Stimulated activated CD4-positive, alpha-beta T cell treated with anti-CD3 and anti-CD28 coated beads, Interleukin-4, amount 100 ng/mL, for 48 hours (primary cell): ENCODE measurements at regions not wholly inside any gene's neighbourhood (a gene's known extent, or its start where the extent isn't known, plus 50 kb on each side); places are given as distances from the start of the nearest gene placed in this dataset.

Source experiments
- DNase-seq, 2 donors: peaks; one replicate each; pipeline ENCODE4 v3.0.0-alpha.2; 2020; ENCODE audit warnings: low read depth in 2 of 2

DNA sequence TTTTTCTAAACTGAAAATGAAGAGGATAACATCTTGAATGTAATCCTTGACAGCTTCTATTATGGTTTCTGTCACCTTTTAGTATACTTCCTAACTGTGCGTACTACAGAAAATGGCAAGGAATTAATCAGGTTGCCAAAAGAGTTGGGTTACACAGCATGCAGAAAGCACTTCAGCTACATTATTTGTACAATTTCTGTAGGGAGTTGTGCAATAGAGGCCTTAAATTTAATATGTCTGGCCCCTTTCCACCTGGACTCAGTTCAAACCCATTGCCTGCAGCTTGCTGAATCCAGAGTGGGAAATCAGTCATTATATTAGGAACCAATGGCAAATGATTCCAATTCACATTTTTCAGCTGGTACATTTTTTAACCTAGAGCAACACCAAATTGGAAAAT, 549.7 kb downstream of the CSNK1G3 start:
- DNase-seq, result no peak

DNA sequence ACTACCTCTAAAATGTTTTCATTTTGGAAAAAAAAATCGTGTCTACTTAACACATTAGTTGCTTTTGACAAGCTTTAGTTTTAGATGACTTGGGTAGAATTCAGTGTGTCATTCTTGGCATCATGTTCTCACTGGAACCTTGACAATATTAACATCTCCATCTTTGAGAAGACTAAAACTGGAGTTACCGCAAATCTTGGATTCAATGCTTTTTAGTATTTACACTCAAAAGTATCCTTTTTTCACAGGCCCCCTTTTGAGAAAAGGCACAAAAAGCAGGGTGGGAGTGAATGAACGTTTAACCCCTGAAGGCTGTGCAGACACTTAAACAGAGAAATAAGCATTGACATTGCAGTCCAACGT, 549.1 kb downstream of the CSNK1G3 start:
- no peak for DNase-seq

DNA sequence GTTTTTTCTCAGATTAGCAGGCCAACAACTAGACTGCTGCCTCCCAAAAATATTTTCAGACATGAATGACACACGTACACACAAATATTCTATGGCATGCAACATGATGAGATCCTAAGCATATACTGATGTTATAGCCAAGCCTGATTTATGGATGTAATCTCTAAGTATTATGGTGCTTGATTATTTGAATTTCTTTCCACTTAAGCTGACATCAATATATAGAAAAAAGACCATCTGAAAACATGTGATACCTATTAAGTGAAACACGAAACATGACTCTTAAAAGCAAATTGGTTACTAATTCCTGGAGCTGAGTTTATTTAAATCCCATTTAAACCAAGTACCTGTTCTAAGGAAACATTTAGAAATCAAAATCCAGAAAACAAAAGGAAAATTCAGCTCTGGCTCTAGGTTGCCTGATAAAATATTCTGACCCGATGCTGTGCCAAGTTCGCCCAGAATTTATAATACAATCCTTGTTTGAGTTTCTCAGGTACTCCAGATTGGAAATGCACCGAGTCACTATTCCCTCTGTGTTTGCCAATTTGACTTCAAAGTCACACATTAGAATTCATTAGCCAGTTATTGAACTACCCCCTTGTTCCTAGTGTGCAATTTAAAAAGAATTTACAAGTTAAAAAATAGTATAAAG, 548.6 kb downstream of the CSNK1G3 start:
- no peak for DNase-seq

DNA sequence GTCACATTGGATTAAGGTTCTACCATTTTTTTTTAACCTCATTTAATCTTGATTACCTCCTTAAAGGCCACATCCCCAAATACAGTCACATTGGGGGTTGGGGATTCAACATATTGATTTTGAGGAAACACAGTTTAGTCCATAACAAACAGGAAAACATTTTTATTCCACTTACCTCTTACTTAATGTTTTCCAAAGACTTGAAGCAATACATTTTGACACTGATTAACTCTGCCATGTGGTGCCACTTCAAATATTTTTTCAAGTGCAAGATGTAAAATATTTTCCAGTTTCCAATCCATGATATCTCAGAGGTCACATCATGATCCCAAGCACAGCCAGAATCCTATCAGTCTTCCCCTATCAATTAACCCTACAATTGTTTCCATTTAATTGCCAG, 548.0 kb downstream of the CSNK1G3 start:
- DNase-seq, result no peak

DNA sequence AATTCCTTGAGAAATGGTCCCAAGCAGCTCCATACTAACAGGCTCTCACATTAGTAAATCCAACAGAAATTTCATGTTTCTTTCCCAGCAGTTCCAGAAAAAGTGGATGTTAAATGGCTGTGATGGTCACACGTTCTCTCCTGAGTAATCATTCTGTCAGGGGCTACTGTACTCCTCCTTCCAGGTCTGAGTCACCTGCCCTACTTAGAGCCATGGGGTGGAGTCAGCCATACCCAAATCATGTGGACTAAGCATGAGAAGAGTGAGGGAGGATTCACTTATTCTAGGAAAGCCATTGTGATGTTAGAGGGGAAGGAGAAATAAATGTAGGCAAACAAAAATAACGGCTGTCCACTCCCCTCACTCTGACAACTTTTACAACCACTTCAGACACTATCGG, 547.2 kb downstream of the CSNK1G3 start:
- DNase-seq, result no peak

DNA sequence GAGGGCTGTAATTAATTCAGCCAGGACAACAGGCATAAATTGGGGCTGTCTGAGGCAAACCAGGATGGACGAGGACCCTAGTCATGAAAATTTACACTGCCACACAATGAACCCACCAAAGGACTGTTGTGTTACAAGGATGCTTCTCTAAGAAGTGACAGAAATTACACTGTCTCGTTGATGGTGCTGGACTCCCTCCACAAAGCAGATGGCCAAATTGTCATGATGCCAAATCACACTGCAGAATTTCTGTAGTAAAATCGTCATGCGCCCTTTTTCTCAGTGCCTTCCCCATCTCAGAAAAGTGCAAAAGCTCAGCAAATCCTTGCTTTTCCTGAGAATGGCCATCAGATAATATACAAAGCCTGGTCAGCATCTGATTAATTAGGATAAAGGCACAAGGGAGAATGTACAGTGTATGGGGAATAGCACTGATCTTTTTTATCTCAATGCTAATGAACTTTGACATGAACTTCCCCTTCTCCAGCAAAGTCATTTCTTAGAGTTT, 545.8 kb downstream of the CSNK1G3 start:
- no peak for DNase-seq

DNA sequence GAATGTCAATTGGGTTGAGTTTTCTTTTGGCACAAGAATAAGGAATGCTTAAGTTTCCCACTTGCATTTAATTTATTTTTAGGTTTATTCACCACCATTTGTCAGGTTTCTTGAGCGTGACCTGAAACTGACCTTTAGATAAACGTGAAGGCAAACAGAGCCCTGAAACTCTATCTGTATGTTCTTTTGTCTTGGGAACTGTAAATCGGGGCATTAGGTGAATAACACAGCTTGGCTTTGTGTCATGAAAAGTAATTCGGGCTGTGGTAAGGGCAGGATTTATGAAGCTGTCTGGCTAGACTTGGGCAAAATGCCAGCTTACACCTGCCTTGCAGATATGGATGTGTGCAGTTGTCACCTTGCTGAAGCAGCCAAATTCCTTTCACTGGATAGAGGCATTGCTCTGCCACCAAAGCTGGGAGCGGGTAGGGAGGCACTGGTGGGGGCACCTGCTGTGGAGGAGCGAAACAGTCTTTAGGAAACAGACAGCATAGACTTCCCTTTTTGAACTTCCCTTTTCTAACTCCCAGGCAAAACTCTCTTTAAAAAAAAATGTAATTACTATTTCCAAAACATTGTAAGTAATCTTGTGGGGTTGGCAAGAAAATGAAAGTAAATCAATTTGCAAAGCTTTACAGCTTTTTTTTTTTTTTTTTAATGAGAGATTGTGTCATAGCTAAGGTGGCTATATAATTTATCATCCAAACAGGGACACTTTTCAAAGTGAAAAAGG, 545.2 kb downstream of the CSNK1G3 start:
- no peak for DNase-seq

DNA sequence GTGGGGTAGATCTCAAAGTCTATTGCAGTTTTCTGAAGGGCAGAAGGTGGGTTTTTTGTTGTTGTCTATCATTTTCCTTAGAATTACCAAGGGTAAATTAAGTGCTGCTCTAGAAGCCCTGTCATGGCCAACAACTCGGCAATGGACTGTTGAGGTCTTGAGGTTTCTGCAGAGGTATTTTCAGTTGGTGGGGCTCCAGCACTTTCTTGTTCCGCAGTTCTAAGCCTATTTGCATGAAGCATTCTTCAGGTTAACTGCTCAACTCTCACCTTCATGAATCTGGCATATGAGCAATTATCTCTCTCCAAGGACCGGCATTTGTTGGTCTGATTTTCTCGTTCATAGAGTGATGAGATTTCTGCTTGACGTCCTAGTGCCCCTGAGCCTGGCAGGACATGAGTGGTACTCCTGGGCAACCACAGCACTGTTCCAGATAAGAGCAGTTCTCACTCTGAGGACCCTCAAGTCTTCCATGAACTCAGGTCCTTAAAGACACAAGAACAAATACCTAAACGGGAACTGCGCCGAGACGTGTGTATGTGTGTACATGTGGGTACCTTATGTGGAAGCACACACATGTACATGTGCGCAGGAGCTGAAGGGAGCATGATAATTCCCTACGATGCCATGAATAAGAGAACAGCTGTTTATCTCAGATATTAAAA, 544.5 kb downstream of the CSNK1G3 start:
- no peak for DNase-seq

DNA sequence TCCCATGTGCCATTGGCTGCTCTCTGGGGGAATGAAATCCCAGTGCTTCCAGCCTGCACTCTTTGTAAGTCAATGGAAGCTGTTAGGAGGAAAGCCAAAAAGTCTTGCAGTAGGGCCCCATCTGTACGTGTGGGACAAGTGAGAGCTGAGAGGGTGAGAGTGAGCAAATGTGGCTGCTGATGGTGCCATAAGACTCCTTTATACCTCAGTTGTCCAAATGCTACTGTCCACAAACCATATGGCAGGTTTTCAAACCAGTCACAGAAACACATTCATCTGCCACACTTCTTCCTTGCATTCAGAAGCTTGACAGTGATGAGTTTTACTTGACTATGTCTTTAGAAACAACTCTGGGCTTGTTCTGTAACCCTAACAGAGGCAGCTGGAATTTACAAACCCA, 543.8 kb downstream of the CSNK1G3 start:
- DNase-seq, result no peak

DNA sequence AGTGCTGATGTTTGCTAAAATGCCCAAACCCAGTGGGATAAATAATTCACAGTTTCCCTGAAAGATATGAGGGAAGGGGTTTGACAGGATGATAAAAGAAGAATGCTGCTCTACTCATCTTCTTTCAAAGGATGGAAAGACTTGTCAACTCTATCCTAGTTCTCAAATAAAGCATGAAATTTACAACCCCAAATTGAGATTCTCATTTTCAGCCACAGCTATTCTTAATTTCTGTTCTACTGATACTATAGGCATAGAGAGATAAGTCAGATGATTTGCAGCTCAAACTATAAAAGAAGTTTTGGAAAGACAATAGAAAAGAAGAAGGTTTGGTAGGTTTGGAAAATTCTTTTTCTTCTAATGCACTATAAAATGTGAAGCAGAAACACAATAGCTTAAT, 542.6 kb downstream of the CSNK1G3 start:
- no peak for DNase-seq

DNA sequence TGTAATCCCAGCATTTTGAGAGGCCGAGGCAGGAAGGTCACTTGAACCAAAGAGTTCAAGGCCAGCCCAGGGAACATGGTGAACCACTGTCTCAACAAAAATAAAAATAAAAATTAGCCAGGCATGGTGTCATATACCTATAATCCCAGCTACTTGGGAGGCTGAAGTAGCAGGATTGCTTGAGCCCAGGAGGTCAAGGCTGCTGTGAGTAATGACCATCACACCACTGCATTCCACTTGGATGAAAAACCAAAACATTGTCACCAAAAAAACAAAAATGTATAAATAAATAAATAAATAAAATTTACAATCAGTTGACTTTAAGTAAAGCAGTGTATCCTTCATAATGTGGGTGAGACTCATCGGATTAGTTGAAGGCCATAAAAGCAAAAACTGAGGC, 541.4 kb downstream of the CSNK1G3 start:
- DNase-seq, result no peak

DNA sequence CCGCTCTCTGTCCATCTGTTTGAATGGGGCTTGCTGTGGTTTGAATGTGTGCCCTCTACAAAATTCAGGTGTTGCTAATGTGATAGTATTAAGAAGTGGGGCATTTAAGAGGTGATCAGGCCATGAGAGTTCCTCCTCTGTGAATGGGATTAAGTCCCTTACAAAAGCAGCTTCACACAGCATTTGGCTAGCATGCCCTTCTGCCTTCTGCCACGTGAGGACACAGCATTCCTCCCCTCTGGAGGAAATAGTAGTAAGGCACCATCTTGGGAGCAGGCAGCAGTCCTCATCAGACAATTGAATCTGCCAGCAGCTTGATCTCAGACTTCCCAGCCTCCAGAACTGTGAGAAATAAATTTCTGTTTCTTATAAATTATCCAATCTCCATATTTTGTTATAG, 540.2 kb downstream of the CSNK1G3 start:
- no peak for DNase-seq

DNA sequence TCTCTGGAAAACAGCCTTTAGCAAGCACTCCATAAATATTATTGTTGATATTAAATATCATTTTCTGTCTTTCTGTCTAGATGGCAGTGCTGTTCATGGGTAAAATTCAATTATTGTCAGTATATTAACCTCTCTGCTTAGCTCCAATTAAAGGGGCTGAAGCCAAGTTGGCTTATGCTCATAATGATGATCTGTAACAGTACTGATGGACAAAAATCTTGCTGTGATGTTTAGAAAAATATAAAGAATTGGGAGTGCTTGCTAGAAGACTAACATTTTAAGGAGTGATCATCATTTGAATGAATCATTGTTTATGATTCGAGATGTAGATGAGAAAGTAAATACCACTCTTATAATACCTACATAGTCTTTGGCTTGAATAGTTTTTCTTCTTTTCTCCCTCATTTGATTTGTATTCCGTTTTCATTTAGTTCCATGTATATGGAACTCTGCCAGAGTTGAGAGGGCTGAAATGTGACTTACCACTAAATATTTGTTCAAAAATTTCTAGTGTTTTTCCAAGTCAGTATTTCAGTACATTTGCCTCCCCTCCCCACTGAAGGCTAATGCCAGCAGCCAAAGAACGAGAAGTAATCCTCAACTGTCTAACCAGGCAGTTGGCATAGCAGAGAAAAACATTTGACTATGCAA, 538.3 kb downstream of the CSNK1G3 start:
- DNase-seq, result no peak

DNA sequence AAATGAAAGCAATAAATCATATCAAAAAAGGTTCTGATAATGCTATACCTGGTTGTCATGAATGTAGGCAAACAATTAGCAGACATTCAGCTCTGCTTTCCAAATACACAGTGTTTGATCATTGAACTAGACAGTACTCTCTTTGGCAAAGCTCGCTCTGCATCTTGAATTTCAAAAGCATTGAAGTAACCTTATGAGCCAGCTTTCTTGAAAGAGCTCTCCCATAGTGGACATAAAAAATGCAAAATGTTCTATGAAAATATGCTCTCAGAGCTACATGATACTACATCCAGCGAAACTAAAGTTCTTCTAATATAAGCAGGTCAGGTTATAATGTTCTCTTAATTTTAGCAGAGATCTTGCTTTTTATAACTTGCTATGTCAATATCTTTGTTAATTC, 533.4 kb downstream of the CSNK1G3 start:
- no peak for DNase-seq

DNA sequence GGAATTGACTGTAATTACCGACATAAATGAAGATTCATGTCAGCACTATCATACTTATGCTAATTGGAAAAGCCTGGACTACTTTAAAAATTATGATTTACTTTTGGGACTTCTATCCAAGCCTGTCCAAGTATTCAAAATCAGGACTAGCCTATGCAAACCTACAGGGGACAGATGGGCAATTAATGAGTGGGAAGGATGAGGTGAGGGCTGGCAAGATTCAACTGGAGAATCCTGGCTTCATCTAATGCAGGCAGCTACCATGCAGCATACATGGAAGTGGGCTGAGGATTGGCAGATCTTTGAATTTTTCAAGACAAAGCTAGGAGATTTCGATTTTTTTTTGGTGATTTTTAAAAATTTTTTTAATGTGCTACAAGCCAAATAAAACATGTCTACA, 532.6 kb downstream of the CSNK1G3 start:
- no peak for DNase-seq

DNA sequence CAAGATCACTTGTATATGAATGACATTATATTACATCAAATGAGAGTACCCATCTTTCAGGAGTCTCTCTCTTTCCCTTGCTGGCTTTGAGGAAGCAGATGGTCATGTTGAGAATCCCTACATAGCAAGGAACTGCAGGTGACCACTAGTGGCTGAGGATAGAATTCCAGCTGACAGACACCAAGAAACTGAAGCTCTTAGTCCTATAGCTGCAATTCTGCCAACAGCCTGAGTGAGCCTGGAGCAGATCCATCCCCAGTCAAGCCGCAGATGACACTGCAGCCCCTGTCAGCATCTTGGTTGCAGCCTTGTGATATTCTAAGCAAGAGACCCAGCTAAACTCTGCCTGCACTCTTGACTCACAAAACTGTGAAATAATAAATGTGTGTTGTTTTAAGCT, 531.5 kb downstream of the CSNK1G3 start:
- no peak for DNase-seq

DNA sequence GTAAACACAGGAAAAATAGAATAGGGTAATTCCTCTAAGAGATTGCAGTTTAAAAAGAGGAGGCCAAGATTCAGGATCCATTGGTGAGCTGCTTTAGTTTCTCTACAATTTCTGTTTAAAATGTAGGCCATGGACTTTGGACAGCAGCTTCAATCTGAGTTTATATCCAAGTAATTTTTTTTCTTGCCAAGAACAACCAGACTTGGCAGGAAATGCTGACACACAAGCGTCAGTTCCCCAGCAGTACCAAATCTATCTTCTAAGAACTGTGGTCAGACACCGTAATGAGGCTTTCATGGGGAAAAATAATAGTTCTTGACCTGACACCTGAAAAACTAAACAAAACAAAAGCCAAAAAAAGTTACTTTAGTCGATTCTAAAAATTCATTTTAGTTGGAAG, 528.8 kb downstream of the CSNK1G3 start:
- DNase-seq, result no peak

DNA sequence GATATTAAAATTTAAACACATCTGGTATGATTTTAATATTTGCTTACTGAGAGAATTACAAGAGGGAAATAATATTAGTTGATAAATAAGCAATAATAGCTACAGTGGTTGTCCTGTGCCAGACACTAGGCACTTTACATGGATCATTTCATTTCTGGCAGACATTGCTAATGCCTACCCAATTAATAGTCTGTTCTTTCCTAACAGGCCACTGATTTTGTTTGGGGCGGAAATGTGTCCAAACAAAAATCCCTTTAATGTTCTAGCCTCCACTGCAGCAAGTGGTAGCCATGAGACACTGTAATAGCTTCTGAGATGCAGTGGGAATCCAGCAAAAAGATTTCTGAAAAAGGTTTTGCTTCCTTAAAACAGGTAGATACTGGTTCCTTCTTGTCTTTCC, 527.4 kb downstream of the CSNK1G3 start:
- no peak for DNase-seq

DNA sequence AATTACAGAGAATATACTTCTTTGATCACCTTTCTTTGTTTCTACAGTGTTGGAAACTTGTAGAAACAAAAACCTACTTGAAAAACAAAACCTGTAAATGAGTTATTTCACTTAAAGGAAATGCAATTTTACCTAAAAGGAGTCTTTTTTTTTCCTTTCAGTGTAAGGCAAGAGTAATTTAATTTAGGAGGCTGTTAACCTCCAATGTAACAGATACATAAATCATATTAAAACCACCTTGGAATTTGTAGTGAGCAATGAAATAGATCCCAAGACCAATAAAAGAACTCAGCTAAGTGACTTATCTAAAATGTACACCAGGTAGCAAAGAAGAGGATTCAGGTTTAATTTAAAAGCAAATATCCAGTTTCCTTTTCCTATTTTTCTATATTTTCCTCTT, 524.8 kb downstream of the CSNK1G3 start:
- no peak for DNase-seq

DNA sequence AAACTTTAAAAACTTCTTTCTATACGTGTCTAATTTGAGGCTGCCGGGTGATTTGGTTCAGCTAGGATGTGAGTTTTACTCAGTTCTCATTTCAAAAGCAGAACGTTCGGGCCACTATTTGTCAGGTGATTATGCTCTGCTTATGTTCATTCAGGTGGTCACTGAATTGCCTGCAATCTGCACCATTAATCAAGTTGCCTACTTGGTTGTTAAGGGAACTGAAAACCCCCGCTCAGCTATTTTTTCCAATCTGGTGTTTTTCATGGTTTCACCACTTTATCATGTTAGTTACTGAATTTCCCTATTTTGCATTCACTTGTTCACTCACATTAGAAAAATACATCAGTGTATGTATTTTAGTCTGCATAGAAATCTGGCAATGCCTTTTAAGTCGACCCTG, 523.0 kb downstream of the CSNK1G3 start:
- no peak for DNase-seq

DNA sequence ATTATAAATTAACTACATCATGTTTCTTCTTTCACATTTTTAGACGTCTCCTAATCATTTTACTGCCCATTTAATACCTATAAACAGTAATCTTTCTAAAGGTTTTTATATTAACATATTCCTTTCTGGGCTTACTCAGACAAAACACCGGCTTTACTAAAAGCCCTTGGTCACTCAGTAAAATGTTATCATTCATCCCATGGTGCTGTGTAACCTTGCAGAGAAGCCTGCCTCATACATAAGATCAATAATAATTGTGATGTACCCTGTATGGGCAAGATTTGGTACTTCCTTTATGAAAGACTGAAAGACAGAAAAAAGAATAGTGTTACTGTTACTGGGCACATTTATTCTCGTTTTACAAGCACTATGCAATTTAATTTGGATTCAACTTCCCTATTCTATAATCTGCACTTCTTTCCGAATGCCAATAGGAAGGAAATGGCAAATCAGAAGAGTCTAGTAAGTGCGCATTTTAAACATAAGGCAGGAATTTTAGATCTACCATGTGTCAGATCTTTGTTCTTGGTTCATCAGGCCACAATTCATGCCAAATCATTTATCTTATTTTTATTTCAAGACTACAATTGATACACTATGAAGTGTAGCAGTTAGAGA, 522.2 kb downstream of the CSNK1G3 start:
- no peak for DNase-seq

DNA sequence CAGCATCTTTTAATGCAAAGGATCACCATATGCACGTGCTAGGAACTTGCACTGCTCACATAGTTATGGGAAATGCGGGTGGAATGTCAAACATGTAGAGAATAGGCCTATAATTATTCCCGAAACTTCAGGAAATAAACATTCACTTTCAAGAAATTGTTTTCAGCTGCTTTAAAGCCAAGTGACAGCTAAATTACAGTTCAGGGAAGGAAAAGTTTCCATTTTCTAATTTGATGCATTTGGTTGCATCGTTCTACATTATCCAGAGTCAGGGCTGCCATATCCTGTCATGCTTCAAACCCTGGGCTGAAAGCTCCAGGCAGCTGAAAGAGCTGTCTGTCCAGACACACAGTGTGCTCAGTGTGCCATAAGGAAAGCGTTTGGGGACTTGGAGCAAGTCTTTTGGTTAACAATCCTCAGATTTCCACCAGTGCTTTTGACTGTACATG, 518.1 kb downstream of the CSNK1G3 start:
- no peak for DNase-seq
